GM18511 (cell line): ENCODE measurements at regions not wholly inside any gene's neighbourhood (a gene's known extent, or its start where the extent isn't known, plus 50 kb on each side); places are given as distances from the start of the nearest gene placed in this dataset.
"Not testable (repeated sequence)": the region's sequence is repeated elsewhere in the genome, so short reads cannot be mapped to it uniquely, and the experiment has no call there.

ENCODE experiments used
- ATAC-seq: cut with Tn5 transposase; IDR thresholded peaks from one replicate; pipeline ENCODE4 v1.9.1; 2021; ENCODE audit warnings: mild to moderate bottlenecking, moderate library complexity; ENCODE audit not compliant: unreplicated experiment

- ATAC-seq = no peak
These were observed 52.8 kb upstream of the IKZF1 start for GRCh38 chr7:50251765-50252164.

- ATAC-seq = no peak
These were observed 58.0 kb upstream of the IKZF1 start for GRCh38 chr7:50246551-50246950.

- ATAC-seq = not testable (repeated sequence)
These were observed 62.4 kb upstream of the IKZF1 start for GRCh38 chr7:50242111-50242510.

GRCh38 chr7:50240699-50241098, 63.8 kb upstream of the IKZF1 start:
- not testable (repeated sequence) for ATAC-seq

GRCh38 chr7:50229964-50230363, 74.6 kb upstream of the IKZF1 start:
- ATAC-seq = no peak

- no peak for ATAC-seq
These were observed 76.4 kb upstream of the IKZF1 start for GRCh38 chr7:50228148-50228547.

- ATAC-seq = no peak
These were observed 76.8 kb upstream of the IKZF1 start for GRCh38 chr7:50227726-50228125.

- ATAC-seq = peak; percentile 59
These were observed 77.8 kb upstream of the IKZF1 start for GRCh38 chr7:50226669-50227068.

GRCh38 chr7:50226145-50226544, 78.4 kb upstream of the IKZF1 start:
- no peak for ATAC-seq

GRCh38 chr7:50221433-50221832, 83.1 kb upstream of the IKZF1 start:
- ATAC-seq = no peak

GRCh38 chr7:50221028-50221427, 83.5 kb upstream of the IKZF1 start:
- ATAC-seq = no peak

GRCh38 chr7:50220273-50220672, 84.2 kb upstream of the IKZF1 start:
- no peak for ATAC-seq

GRCh38 chr7:50217821-50218281, 86.7 kb upstream of the IKZF1 start:
- ATAC-seq = no peak

GRCh38 chr7:50217401-50217800, 87.1 kb upstream of the IKZF1 start:
- no peak for ATAC-seq

- no peak for ATAC-seq
These were observed 87.9 kb upstream of the IKZF1 start for GRCh38 chr7:50216626-50217025.

GRCh38 chr7:50214771-50215170, 89.7 kb upstream of the IKZF1 start:
- no peak for ATAC-seq

GRCh38 chr7:50214126-50214670, 90.3 kb upstream of the IKZF1 start:
- no peak for ATAC-seq

- peak; percentile 1 for ATAC-seq
These were observed 90.9 kb upstream of the IKZF1 start for GRCh38 chr7:50213622-50214017.

- ATAC-seq = peak; percentile 61
These were observed 91.6 kb upstream of the IKZF1 start for GRCh38 chr7:50212666-50213621.

GRCh38 chr7:50212016-50212325, 92.5 kb upstream of the IKZF1 start:
- no peak for ATAC-seq

- no peak for ATAC-seq
These were observed 93.1 kb upstream of the IKZF1 start for GRCh38 chr7:50211130-50212015.
